ENCODE measurements at regions not wholly inside any gene's neighbourhood (a gene's known extent, or its start where the extent isn't known, plus 50 kb on each side); places are given as distances from the start of the nearest gene placed in this dataset.
"Not testable (repeated sequence)": the region's sequence is repeated elsewhere in the genome, so short reads cannot be mapped to it uniquely, and the experiment has no call there.

GRCh38 chr14:99029916-99030305 is 242.1 kb downstream of the BCL11B start:
- no peak for DNase-seq (ENCODE audit: low read depth)

DNA sequence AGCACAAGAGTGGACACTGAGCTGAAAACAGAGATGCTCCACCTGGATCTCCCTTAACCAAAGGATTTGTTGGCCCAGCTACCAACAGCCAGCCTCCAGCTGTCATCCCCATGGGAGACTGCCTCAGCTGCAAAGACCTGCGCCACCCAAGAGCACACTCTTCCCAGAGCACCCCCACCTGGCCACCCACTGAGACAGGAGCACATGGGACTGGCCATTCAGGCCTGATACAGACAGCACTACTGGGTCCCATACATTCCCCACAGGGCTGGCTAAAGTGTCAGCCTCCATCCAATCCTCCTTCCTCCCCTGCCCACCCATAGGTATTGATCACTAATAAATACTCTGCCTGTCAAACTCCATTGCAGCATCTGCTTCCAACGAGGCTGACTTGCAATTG is 241.5 kb downstream of the BCL11B start:
- no peak for DNase-seq (ENCODE audit: low read depth)

DNA sequence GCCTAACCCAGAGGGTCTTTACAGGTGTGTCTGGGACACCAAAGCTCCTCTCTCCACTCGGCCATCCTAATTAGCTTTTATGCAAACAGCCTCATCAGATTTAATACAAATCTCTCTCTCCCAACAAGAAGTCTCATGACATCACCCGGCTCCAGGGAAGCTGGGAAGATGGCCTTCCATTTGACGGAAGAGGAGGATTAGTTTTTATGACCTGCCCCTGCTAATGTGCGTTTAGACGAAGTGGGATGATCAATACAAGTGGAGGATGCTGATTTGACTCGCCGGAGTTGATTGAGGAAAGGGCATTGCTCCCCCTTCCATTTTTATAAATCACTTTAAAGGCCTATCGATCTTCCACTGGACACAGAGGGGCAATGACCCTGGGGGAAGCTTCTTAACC is 239.2 kb downstream of the BCL11B start:
- DNase-seq (ENCODE audit: low read depth), result no peak

DNA sequence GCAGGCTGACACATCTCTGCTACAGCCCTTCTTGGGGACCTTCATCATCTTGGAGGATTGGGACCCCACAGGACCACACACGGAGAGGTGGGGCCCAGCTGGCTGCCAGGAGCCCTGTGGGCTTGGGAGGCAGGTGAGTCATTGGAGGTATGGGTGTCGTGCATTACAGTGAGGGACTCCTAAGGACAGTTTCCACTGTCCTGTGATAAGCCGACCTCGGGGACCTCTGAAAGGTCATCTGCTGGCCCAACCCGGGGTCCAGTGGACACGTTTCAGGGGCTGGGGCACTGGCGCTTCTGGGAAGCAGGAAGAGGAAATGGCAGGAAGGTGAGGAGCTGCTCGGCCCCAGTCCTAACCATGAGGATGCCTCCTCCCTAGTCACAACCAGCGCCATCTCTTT is 238.0 kb downstream of the BCL11B start:
- no peak for DNase-seq (ENCODE audit: low read depth)

GRCh38 chr14:99034711-99035171 is 237.3 kb downstream of the BCL11B start:
- DNase-seq (ENCODE audit: low read depth), result no peak

DNA sequence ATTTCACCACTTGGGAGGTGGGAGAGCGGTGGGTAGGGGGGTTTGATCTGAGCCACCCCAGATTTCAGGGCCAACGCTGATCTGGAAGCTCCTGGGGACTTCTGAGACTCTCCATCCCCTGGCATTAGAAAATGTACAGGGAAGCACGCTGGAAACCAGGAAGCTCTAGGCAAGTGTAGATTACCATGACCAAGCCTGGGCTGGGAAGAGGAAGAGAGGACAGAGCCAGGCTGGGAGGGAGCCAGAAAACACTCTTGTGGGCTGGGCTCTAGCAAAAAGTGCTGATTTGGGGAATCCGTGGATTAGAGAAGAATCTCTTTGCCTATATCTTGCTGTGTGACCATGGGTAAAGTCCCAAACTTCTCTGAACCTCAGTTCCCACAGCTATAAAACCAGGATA is 236.7 kb downstream of the BCL11B start:
- peak; percentile 42 for DNase-seq (ENCODE audit: low read depth)

GRCh38 chr14:99035712-99036610 is 236.0 kb downstream of the BCL11B start:
- peak; percentile 85 for DNase-seq (ENCODE audit: low read depth)

DNA sequence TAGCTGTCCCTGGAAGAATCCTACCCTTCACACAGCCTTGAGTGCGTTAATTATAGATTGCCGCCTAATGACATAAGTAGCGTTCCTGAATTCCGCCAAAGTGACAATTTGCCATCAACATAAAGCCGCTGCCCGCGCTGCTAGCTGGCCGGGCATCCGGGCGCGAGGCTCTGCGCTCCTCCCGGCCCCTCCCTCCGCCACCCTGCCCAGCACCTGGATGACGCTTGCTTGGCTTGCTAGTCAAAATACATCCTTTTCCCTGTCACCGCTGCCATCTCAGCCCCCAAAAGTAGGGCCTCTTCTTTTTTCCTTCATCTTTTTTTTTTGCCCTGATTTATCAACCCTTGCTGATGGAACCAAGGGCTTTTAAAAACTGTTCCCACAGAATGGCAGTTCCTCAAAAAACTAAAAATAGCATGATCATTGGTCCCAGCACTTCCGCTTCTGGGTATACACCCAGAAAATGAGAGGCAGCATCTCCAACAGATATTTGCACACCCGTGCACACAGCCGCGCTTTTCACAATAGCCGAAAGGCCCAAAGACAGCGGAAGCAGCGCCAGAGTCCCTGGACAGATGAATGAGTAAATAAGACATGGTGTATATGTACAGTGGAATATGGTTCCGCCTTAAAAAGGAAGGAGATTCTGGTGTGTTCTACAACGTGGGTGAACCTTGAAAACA is 235.2 kb downstream of the BCL11B start:
- no peak for DNase-seq (ENCODE audit: low read depth)

- not testable (repeated sequence) for DNase-seq (ENCODE audit: low read depth)
Observed at GRCh38 chr14:99037326-99037725, 234.7 kb downstream of the BCL11B start.

DNA sequence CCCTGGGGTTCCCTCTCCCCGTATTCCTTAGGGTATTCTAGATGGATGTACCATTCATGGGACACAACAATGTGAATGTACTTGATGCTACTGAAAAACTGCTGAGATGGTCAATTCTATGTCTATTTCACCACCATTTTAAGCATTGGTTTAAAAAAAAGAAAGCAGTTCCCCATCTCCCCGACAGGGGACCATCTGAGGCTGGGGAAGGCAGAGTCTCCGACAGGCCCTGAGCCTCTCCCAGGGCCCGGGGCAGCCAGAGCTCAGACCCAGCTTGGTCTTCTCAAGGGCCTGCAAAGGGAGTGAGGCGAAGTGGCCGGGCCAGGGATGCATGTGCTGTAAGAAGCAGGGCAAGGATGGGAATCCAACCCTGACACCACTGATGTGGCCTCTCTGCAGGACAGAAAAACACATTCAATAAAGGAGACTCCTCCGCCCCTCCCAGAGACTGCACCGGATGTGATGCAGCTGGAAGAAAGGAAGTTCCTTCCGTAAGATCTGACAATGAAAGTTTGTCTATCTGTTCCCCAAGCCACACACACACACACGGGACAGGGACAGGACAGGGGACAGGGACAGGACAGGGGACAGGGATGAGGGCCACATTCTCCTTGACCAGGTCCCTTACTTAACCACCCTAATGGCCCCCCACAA is 234.1 kb downstream of the BCL11B start:
- no peak for DNase-seq (ENCODE audit: low read depth)

DNA sequence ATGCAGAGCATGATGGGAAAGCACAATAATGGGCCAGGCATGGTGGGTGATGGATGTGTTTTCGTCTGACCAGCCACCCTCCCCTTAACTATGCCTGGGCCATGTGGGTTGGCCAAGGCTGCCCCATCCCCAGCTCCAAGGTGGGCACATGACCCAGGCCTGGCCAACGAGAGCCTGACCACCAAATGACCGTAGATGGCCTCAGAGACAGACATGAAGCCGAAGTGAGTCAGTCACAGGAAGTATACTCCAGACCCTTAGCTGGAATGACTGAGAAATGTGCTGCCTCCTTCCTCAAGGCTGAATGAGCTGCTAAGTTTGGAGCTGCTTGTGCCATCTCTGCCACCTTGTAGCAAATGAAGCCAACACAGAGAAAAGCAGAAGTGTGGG is 233.6 kb downstream of the BCL11B start:
- DNase-seq (ENCODE audit: low read depth), result peak; percentile 73

- no peak for DNase-seq (ENCODE audit: low read depth)
Observed at GRCh38 chr14:99039331-99040041, 232.5 kb downstream of the BCL11B start.

GRCh38 chr14:99040052-99040451 is 231.9 kb downstream of the BCL11B start:
- no peak for DNase-seq (ENCODE audit: low read depth)

- DNase-seq (ENCODE audit: low read depth), result no peak
Observed at GRCh38 chr14:99040711-99041110, 231.3 kb downstream of the BCL11B start.

DNA sequence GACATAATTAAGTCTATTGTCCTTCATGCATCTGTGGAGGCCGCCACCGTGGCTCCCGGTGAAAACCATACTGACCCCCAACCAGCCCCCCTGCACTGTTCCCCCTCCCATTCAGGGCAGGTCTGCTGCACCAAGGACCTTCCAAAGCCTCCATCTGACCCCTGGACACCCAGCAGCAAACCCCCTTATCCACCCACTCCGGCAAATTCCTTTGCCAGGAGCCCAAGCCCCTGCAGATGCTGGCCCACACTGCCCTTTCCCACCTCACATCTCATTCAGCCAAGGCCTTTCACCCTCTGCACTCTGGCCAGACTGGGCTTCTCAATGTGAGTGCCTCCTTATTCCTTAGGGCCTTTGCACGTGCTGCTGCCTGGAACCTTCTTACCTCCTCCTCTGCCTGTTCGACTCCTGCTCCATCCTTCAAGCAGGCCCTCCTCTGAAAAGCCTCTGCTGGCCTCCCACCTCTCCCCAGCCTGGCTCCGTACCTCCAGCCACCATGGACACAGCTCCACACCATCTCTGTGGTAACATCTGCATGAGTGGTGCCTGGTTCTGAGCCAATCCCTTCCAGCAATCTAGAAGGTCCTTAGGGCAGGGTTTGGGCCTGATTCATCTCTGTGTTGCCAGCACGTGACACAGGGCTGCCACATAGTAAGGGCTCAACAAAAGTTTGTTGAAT is 230.7 kb downstream of the BCL11B start:
- peak; percentile 28 for DNase-seq (ENCODE audit: low read depth)

DNA sequence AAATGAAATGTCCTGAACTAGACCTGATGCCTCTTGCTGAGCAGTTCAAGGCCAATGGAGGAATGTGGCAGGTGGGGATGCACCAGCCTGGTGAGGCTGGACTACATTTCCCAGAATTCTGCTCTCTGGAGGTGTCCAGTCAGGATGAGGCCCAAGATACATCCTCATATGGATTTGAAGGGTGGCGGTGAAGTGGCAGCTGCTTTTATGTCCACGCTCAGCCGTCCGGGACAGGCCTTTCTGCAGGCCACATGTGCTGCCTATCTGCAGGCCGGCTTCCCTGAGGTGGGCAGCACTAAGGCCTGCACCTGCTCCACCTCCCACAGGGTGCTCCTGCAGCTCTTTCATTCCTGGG is 230.2 kb downstream of the BCL11B start:
- DNase-seq (ENCODE audit: low read depth), result no peak

GRCh38 chr14:99042381-99043266 is 229.4 kb downstream of the BCL11B start:
- DNase-seq (ENCODE audit: low read depth), result no peak

DNA sequence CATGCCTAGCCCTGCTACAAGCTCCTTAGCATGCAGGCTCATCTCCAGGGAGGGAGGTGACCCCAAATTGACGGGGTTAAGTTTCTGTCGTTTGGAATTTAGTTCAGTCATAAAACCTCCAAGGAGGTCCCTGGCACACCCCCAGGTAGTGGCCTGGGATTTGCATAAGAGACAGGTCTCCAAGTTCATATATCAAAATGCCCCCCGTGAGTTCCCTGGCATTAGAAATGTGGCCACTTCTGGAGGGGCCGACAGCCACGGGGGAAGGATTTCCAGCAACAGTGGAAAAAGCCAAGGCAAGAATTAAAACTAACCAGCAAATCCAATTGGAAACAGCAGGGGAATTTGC is 228.8 kb downstream of the BCL11B start:
- DNase-seq (ENCODE audit: low read depth), result no peak

DNA sequence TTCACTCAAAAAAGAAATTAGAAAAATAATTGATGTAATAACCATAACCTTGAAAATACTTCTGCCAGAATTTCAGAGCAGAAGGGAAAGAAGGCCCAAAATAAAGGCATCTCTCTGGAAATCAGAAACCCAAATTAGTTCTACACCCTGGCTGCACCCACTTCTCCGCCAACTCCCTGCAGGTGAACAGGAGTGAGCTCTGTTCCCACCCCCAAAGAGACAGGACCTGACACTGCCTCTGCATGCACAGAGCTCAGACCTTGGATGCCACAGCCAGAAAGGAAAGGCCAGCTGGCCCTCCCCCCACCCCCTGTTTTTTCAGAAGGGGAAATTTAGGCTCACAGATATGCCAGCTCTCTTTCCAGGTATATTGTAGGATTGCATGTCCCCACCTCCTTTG is 228.2 kb downstream of the BCL11B start:
- DNase-seq (ENCODE audit: low read depth), result no peak

DNA sequence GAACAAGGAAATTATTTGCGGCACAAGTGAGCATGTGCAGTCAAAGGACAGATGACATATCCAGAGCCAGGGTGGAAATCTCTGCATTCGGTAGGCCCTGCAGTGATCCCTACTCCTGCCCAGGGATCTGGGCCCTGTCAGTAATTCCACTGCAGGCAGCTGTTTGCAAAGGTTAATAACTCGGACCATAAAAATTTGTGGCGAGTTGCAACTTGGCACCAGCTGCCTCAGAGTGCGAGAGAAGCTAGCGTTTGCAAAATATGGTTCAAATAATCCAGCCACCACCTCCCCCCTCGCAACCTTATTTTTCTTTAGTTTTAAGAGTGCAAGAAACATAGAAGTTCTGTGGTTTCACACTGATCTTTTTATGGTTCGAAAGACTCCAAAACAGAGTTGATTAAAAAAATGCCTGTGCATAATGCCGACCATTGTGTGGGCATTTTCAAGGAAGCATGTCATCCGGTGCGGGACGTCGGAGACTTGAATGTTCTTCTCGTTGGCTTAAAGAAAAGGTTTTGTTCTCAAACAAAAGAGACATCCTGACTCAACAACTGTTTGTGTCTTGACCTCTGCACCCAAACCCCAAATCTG is 224.5 kb downstream of the BCL11B start:
- DNase-seq (ENCODE audit: low read depth), result no peak
